ENCODE measurements at regions not wholly inside any gene's neighbourhood (a gene's known extent, or its start where the extent isn't known, plus 50 kb on each side); places are given as distances from the start of the nearest gene placed in this dataset.

GRCh38 chr1:56263908-56264307 is 315.5 kb downstream of the PLPP3 start:
- DNase-seq (ENCODE audit: low read depth in 1 of 2, low spot score in 1 of 2), result no peak
- TF ChIP-seq, protein P1, sequence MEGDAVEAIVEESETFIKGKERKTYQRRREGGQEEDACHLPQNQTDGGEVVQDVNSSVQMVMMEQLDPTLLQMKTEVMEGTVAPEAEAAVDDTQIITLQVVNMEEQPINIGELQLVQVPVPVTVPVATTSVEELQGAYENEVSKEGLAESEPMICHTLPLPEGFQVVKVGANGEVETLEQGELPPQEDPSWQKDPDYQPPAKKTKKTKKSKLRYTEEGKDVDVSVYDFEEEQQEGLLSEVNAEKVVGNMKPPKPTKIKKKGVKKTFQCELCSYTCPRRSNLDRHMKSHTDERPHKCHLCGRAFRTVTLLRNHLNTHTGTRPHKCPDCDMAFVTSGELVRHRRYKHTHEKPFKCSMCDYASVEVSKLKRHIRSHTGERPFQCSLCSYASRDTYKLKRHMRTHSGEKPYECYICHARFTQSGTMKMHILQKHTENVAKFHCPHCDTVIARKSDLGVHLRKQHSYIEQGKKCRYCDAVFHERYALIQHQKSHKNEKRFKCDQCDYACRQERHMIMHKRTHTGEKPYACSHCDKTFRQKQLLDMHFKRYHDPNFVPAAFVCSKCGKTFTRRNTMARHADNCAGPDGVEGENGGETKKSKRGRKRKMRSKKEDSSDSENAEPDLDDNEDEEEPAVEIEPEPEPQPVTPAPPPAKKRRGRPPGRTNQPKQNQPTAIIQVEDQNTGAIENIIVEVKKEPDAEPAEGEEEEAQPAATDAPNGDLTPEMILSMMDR (IDR thresholded peaks at IDR 0.05; ENCODE audit: insufficient read depth, low read length), result no peak
- no peak for TF ChIP-seq POLR2AphosphoS5 (IDR thresholded peaks at IDR 0.05; ENCODE audit: low read depth)
- H3K27ac ChIP-seq (replicated peaks), result no peak overlapping the region
- H3K27me3 ChIP-seq (ENCODE audit: insufficient read depth, poor library complexity, severe bottlenecking), result no peaks in the 10 kb centered on the region
- no peak overlapping the region for H3K4me3 ChIP-seq (replicated peaks; ENCODE audit: insufficient read depth, low read length)

GRCh38 chr1:56258371-56258770 is 321.0 kb downstream of the PLPP3 start:
- Histone ChIP-seq H3K27ac (replicated peaks) (no peak overlapping the region), H3K27me3 (ENCODE audit: insufficient read depth, poor library complexity, severe bottlenecking) (no peaks in the 10 kb centered on the region), H3K4me3 (replicated peaks; ENCODE audit: insufficient read depth, low read length) (no peak overlapping the region)
- no peak for TF ChIP-seq SPI1 (IDR thresholded peaks at IDR 0.05; ENCODE audit: borderline replicate concordance, low read depth)
- no peak for DNase-seq (ENCODE audit: low read depth in 1 of 2, low spot score in 1 of 2)

DNA sequence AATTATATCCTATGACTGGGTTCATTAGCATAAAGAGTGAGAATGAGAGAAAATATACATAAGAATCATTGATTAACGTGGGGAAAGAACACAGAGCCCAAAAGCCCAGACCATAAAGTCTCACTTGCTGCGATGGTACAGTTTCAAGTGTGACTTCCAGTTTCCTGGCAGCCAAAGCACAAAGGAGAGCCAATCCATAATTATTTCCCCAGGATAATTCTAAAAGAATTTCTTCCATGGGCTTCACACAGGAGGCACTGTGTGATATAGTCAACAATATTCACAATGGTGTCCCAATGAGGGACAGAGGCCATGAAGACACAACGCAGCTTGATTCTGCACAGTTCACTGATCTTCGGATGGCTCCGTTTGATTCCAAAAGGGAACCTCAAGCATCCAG is 321.6 kb downstream of the PLPP3 start:
- Histone ChIP-seq H3K27ac (replicated peaks) (no peak overlapping the region), H3K27me3 (ENCODE audit: insufficient read depth, poor library complexity, severe bottlenecking) (no peaks in the 10 kb centered on the region), H3K4me3 (replicated peaks; ENCODE audit: insufficient read depth, low read length) (no peak overlapping the region)
- TF ChIP-seq POLR2AphosphoS5 (IDR thresholded peaks at IDR 0.05; ENCODE audit: low read depth) (no peak), GABPA (IDR thresholded peaks at IDR 0.05; ENCODE audit: low read depth) (no peak), REST (IDR thresholded peaks at IDR 0.05; ENCODE audit: insufficient replicate concordance, low read depth) (no peak), SPI1 (IDR thresholded peaks at IDR 0.05; ENCODE audit: borderline replicate concordance, low read depth) (no peak)
- TF ChIP-seq, protein P1 (IDR thresholded peaks at IDR 0.05; ENCODE audit: insufficient read depth, low read length), result no peak
- DNase-seq (ENCODE audit: low read depth in 1 of 2, low spot score in 1 of 2), result no peak

- H3K27me3 ChIP-seq (ENCODE audit: insufficient read depth, poor library complexity, severe bottlenecking), result no peaks in the 10 kb centered on the region
- peak; percentile 13; the same call in 1 of the 2 replicates for TF ChIP-seq SPI1 (IDR thresholded peaks at IDR 0.05; ENCODE audit: borderline replicate concordance, low read depth)
- no peak for TF ChIP-seq POLR2AphosphoS5 (IDR thresholded peaks at IDR 0.05; ENCODE audit: low read depth)
- H3K27ac ChIP-seq (replicated peaks), result no peak overlapping the region
- DNase-seq (ENCODE audit: low read depth in 1 of 2, low spot score in 1 of 2), result no peak
- no peak overlapping the region for H3K4me3 ChIP-seq (replicated peaks; ENCODE audit: insufficient read depth, low read length)
Measured at GRCh38 chr1:56256153-56257000, 323.0 kb downstream of the PLPP3 start.

DNA sequence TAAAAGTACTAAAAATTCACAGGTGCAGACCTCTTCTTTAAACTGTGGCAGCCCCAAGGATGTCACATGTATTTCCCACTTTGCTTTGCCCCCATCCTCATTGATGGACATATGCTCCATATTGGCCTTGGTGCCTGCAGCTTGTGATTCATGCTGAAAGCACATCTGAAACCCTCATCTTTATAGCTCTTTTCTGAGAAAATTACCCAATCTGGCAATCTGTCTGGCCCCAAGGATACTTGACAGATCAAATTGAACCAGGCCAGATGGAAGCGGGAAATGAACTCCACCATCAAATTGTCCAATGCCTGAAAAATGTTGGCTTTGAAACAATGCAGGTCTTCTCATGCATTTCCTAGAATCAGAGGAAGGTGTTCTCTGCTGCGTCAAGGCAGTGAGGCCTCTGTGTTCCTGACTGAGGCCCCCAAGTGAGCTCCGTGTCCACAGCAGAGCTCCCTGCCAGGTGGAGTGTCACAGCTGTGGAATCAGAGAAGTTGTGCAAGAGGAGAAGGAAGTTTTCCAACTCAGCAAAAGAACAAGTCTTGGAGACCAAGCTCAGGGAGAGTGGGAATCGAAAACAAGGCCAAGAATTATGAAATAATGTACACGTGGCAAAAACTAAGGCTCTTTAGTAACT is 323.7 kb downstream of the PLPP3 start:
- Histone ChIP-seq H3K27ac (replicated peaks) (no peak overlapping the region), H3K27me3 (ENCODE audit: insufficient read depth, poor library complexity, severe bottlenecking) (no peaks in the 10 kb centered on the region), H3K4me3 (replicated peaks; ENCODE audit: insufficient read depth, low read length) (no peak overlapping the region)
- TF ChIP-seq REST (IDR thresholded peaks at IDR 0.05; ENCODE audit: insufficient replicate concordance, low read depth), result no peak
- TF ChIP-seq, protein P1 (IDR thresholded peaks at IDR 0.05; ENCODE audit: insufficient read depth, low read length), result no peak
- no peak for TF ChIP-seq GABPA (IDR thresholded peaks at IDR 0.05; ENCODE audit: low read depth)
- no peak for TF ChIP-seq POLR2AphosphoS5 (IDR thresholded peaks at IDR 0.05; ENCODE audit: low read depth)
- no peak for TF ChIP-seq SPI1 (IDR thresholded peaks at IDR 0.05; ENCODE audit: borderline replicate concordance, low read depth)
- peak in 1 of 2 experiments; percentile 54 for DNase-seq (ENCODE audit: low read depth in 1 of 2, low spot score in 1 of 2)
